HT1080 (cell line): ENCODE measurements at regions not wholly inside any gene's neighbourhood (a gene's known extent, or its start where the extent isn't known, plus 50 kb on each side); places are given as distances from the start of the nearest gene placed in this dataset.
"Not testable (repeated sequence)": the region's sequence is repeated elsewhere in the genome, so short reads cannot be mapped to it uniquely, and the experiment has no call there.

Experiments
- DNase-seq: peaks from one replicate; pipeline ENCODE4 v3.0.0-alpha.2; 2015; ENCODE audit warnings: low read depth

DNA sequence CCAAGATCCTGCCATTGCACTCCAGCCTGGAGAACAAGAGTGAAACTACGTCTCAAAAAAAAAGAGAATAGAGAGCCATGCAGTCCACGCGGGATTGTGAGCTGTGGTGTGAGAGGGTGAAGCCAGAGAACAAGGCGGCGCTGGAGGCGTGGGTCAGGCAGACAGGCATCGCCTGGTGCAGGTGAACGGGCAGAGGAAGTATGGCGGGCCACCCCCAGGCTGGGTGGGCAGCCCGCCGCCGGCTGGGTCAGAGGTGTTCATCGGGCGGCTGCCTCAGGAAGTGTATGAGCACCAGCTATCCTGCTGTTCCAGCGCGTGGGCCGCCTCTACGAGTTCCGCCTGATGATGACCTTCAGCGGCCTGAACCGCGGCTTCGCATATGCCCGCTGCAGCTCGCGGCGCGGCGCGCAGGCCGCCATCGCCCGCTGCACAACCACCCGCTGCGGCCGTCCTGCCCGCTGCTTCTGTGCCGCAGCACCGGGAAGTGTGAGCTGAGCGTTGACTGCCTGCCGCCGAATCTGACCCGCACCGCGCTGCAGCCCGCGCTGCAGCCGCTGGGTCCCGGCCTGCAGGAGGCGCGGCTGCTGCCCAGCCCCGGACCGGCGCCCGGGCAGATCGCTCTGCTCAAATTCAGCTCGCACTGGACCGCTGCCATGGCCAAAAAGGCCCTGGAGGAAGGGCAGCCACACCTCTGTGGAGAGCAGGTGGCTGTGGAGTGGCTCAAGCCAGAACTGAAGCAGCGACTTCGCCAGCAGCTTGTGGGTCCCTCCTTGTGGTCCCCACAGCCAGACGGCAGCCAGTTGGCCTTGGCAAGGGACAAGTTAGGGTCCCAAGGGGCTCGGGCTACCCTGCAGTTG lies 95.5 kb upstream of the PLEKHM1 start:
- DNase-seq = not testable (repeated sequence)

GRCh38 chr17:45586651-45586934 lies 96.1 kb upstream of the PLEKHM1 start:
- not testable (repeated sequence) for DNase-seq

DNA sequence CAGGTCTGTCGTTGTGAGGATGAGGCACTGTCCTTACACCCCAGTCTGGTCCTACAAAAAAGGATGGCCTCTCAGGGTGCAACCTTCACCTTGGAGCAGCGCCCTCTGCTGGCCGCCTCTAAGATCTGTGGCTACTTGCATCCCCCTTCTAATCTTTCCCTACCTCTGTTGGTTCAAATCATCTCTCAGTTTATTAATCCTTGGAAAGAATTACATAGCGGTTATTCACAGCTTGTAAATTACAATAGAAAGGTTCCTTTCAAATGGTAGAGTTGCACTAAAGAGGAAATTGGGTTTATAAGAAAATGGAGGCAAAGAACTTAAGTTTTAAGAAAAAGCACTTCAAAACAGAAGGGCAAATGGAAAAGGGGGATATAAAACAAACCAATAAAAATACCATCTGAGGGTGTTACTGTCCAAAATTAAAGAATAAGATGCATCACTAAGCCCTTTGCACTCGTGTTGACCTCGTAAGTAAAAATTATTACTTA lies 102.0 kb upstream of the PLEKHM1 start:
- DNase-seq = not testable (repeated sequence)

GRCh38 chr17:45596347-45596746 lies 105.8 kb upstream of the PLEKHM1 start:
- DNase-seq = not testable (repeated sequence)

DNA sequence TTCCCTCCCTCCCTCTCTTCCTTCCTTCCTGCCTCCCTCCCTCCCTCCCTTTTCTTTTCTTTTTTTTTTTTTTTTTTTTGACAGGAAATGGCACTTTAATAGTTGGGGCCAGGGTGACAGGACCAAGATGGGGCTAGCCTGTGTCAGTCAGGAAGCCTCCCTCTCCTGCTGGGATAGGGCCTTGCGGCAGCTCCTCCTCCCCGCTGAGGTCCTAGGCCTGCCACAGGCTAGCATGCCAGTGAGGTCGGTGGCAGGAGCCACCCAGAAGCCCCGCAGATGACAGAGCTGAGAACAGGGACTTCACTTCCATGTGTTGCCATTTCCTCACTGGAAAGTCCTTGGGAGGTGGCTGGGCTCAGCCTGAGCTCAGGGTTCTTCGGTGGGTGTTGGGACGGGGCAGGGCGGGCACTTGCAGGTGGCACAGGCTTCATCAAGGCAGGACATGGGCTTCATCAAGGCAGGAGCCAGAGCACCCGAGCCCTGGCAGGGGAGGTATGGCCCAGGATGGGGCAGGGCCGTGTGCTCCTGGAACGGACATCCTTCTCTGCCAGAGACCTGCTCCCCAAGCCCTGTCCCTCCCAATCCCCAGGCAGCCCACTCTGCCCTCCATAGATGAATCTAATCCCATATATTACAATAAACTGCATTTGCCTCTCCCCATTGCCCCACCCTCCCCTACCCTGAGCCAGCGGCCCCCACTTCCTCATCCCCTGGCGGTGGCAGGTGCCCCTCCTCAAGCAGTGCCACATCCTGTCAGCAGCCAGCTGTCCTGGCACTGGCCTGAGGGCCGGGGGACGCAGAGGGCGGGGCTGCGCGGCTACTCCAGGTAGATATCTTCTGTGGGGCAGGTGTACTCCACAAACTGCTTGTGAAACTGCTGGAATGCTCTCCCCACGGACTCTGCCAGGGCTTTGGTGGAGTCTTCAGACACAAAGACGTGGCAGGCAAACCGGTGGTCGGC lies 109.8 kb upstream of the PLEKHM1 start:
- not testable (repeated sequence) for DNase-seq

GRCh38 chr17:45601013-45601412 lies 110.5 kb upstream of the PLEKHM1 start:
- DNase-seq = not testable (repeated sequence)

DNA sequence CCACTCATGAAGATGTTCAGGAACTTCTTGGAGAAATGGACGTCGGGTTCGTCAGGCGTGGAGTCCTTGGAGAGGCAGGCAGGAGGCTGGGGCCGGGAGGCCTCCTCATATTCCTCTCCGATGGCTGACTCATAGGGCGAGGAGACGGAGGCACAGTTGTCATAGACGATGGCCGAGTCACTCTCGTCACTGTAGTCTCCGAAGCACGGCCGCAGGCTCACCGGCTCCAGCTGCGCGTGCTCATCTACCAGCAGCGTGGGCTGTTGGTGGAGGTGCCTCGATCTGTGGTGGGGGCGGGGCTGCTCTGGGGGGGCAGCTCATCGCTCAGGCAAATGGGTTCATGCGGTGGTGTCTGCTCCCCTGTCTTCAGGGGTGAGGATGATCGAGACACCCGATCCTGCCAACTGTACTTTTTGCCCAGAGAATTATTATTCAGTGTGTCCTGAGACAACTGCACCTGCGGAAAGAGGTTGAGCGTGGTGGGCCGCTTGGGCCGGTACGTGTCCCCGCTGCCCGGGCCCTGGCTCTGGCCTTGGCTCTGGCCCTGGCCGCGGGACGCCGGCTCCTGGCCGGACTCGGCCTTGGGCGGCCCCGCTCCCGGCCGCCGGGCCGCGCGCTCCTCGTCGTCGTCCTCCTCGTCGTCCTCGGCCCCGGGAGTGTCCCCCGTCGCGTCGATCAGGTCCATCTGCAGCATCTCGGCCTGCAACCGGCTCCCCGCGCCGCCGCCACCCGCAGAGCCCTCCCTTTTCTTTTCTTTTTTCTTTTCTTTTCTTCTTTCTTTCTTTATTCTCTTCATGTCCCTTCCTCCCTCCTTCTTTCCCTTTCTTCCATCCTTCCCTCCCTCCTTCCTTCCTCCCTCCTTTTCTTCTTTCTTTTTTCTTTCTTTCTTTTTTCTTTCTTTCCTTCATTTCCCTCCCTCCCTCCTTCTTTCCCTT lies 111.4 kb upstream of the PLEKHM1 start:
- not testable (repeated sequence) for DNase-seq

- not testable (repeated sequence) for DNase-seq
Measured at GRCh38 chr17:45605751-45606150, 115.2 kb upstream of the PLEKHM1 start.

DNA sequence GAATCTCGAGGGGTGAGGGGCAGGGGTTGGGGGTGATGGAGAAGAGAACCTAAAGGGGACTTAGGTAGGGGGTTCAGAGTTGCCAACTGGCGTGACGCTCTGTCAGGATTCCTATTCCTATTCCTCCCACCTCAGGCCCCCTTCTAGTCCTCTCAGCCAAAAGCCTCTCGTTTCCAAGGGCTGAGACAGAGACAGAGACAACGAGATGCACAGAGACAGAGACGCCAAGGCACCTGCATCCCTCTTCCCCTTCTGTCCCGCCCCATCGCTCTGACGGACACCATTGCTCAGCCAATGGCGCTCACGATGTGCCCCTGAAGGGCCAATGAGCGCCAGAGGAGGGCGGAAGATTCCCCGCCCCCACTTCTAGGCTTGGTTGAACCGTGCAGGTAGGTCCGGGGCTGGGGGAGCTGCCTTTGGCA lies 129.5 kb upstream of the PLEKHM1 start:
- DNase-seq = peak; percentile 55

DNA sequence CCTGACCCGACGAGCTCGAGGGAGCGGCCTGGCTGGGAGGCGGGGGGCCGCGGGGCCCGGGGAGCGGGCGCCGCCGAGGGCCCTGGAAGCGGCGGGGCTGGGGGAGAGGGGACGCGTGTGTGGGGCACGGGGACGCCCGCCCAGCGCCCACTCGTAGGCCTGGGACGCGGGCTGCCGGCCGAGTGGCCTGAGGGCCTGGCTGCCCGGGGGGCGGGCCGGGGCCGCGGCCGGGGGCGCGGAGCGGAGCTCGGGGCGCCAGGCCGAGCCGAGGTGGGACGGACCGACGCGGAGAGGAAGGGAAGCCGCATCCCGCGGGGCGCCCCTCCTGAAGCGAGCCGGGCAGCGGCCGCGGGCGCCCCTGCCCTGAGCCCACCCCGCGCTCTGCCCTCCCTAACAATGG lies 129.9 kb upstream of the PLEKHM1 start:
- DNase-seq = not testable (repeated sequence)

DNA sequence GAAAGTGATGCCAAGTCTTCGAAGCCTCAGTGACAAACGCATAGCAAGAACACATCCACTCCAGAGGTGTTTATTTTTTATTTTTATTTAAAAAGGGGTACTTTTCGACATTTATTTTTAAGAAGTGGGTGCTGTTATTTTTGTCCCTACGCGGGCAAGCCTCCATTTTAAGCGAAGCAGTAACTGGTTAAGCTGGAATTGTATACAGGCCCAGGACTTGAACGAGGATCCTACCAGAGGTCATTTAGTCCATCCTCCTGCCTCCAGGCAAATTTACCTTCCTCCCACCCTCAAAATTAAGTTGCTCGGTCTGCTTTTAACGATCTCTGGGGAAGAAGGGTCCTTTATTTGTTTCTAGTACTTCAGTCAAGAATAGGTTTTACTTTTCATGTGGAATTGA lies 130.6 kb upstream of the PLEKHM1 start:
- DNase-seq = not testable (repeated sequence)

GRCh38 chr17:45622295-45622694 lies 131.8 kb upstream of the PLEKHM1 start:
- DNase-seq = not testable (repeated sequence)

DNA sequence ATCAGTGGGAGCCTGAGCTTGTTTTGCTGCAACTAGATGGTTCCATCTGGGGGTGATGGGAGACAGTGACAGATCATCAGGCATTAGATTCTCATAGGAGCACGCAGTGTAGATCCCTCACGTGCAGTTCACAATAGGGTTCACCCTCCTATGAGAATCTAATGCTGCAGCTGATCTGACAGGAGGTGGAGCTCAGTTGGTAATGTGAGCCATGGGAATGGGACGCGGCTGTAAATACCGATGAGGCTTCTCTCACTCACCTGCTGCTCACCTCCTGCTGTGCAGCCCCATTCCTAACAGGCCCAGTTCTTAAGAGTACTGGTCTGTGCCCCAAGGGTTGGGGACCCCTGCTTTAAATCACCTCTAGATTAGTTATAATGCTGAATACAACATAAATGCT lies 137.5 kb upstream of the PLEKHM1 start:
- DNase-seq = no peak

GRCh38 chr17:45631941-45632340 lies 141.4 kb upstream of the PLEKHM1 start:
- no peak for DNase-seq

DNA sequence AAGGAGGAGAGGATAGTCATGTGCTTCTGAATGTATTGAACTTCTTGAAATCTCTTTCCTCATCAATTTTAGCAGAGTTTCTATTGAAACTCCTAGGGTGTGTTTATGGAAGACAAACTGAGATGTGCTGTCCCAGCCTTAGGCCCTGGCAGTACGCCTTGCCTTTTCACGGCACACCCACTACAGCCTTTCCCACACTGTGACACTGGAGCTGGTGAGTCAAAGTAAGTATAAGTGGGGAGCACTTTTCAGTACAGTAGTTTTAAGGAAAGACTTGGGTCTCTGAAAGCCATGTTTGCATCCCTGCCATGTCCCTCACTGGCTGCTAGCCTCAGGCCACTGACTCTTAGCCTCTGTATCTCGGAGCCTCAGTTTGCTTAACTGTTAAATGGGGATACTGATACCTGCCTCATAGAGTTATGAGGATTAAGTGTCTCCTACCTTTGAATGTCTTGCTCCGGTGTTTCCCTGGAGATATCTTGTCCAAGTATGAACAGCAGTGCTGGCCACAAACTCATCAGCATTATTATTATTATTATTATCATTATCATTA lies 144.7 kb upstream of the CRHR1 start:
- no peak for DNase-seq

- peak; percentile 67 for DNase-seq
Measured at GRCh38 chr17:45640141-45640850, 143.8 kb upstream of the CRHR1 start.

GRCh38 chr17:45641541-45641940 lies 142.6 kb upstream of the CRHR1 start:
- DNase-seq = no peak

DNA sequence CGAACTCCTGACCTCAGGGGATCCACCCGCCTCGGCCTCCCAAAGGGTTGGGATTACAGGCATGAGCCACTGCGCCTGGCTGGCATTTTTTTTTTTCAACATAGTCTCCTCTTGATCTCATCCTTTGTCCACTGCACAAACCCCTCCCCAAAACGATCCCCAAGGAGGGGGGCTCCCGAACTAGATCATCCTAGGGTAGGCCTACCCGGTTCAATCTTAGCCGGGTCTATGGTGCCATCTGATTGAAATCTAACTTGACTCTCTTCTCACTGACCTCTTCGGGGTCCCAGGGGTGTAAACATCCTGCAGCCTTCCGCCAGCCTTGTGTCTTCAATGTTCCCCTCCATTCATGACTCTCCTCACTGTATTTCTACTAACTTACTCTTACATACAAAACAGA lies 140.5 kb upstream of the CRHR1 start:
- no peak for DNase-seq

DNA sequence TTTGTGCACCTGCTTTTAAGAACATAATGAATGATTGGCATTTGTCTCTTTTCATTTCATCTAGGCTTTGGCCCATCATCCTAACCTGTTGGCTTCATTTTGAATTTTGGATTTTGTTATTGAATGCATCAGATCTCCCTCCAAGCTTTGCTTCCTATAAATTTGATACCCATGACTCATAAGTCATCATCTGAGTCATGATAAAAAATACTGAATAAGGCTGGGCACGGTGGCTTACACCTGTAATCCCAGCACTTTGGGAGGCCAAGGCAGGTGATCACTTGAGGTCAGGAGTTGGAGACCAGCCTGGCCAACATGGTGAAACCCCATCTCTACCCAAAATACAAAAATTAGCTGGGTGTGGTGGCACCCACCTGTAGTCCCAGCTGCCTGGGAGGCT lies 139.5 kb upstream of the CRHR1 start:
- DNase-seq = not testable (repeated sequence)

DNA sequence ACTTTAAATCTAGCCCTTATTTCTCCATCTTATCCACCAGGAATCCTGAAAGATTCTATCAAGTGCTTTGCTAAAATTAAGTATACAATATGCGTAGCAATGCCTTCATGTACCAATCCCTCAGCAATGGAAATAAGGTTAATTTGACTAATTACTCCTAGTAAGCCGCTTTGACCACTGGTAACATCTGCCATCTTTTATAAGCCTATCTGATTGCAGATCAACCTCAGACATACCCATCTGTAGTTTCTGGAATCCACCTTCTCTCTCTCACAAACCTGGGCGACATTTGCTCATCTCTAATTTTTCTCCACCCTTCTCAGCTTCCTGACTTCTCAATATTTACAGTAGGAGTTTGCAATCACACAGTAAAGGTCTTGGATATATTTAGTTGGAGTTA lies 138.8 kb upstream of the CRHR1 start:
- no peak for DNase-seq
